Activated T-helper 2 cell treated with anti-CD3 and anti-CD28 coated beads, Interferon-gamma antibody, Interleukin-2, Interleukin-4, amounts not matched to agents 10 μg/mL and 5 μg/mL and 100 μg/mL, durations not matched to agents 14 hours and 24 hours and 36 hours (primary cell): ENCODE measurements at regions not wholly inside any gene's neighbourhood (a gene's known extent, or its start where the extent isn't known, plus 50 kb on each side); places are given as distances from the start of the nearest gene placed in this dataset.
"Not testable (repeated sequence)": the region's sequence is repeated elsewhere in the genome, so short reads cannot be mapped to it uniquely, and the experiment has no call there.

Experiments used
- DNase-seq: peaks from one replicate; pipeline ENCODE4 v3.0.0; 2021; ENCODE audit warnings: low spot score
- H3K27ac Mint-ChIP-seq: one replicate; pipeline ENCODE4 v1.8.0; 2021; ENCODE audit warnings: mixed read lengths
- H3K27me3 Mint-ChIP-seq: one replicate; pipeline ENCODE4 v1.8.0; 2021; ENCODE audit warnings: low read depth, mixed read lengths
- H3K36me3 Mint-ChIP-seq: one replicate; pipeline ENCODE4 v1.8.0; 2021; ENCODE audit warnings: low read depth, mixed read lengths
- H3K4me1 Mint-ChIP-seq: one replicate; pipeline ENCODE4 v1.8.0; 2021; ENCODE audit warnings: low read depth, mixed read lengths
- H3K4me3 Mint-ChIP-seq: one replicate; pipeline ENCODE4 v1.8.0; 2021; ENCODE audit warnings: low read depth, mild to moderate bottlenecking, moderate library complexity, mixed read lengths
- H3K9me3 Mint-ChIP-seq: one replicate; pipeline ENCODE4 v1.8.0; 2021; ENCODE audit warnings: mixed read lengths
- intact Hi-C: fragments of 100-400 bp; cut with micrococcal nuclease; formaldehyde crosslinking; loops from one replicate; pipeline ENCODE4 v1.15.1; 2023

DNA sequence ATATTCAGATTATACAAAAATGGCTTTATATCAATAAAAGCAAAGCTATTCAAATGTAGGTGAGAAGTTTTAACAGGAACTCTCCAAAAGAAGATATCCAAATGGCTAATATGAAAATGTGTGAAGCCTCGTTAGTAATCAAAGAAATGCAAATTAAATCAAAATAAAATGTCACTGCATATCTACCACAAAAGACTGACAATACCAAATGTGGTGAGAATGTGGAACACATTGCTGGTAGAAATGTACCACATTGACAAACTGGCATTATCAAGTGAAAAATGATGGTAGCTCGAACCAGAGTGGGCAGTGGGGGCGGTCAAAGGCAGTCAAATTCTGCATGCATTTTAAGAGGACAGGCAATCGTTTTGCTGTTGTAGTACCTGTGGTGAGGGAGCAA, 1012.7 kb downstream of the TDRD15 start:
- Mint-ChIP-seq H3K27me3 (no peaks in the 10 kb centered on the region), H3K27ac (no peak overlapping the region), H3K36me3 (no peaks in the 10 kb centered on the region), H3K4me3 (no peak overlapping the region), H3K4me1 (no peaks in the 10 kb centered on the region), H3K9me3 (peaks cover 27% of the 10 kb centered on the region)
- intact Hi-C loops = no loop called here
- DNase-seq = no peak

DNA sequence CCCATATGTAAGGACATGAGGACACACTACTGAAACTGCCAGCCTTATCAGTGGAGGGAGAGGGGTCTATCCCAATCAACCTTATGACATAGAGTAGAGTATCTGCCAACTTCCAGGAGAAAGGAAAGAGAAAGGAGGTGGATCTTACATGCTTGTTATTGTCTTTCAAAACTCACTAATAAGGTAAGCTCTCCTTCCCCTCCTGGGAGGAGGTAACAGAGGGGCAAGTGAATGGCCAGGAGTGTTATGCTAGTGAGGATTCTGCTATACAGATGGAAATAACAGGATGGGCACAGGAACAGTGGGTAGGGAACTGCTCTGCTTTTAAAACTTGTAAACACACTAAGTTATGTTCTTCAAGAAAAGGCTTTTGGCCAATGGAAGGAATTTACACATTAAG, 1020.1 kb downstream of the TDRD15 start:
- H3K27ac Mint-ChIP-seq = no peak overlapping the region
- no peak for DNase-seq
- intact Hi-C loops = no loop called here

GRCh38 chr2:22153931-22154613, 1030.3 kb downstream of the TDRD15 start:
- H3K27ac Mint-ChIP-seq = no peak overlapping the region
- intact Hi-C loops = no loop called here
- H3K27me3 Mint-ChIP-seq = no peaks in the 10 kb centered on the region
- no peak overlapping the region for H3K4me3 Mint-ChIP-seq
- no peak for DNase-seq
- peaks cover 61% of the 10 kb centered on the region for H3K9me3 Mint-ChIP-seq
- no peaks in the 10 kb centered on the region for H3K36me3 Mint-ChIP-seq
- H3K4me1 Mint-ChIP-seq = no peaks in the 10 kb centered on the region

More for the DNA sequence above, 1020.1 kb downstream of the TDRD15 start:
- no peak overlapping the region for H3K4me3 Mint-ChIP-seq
- H3K27me3 Mint-ChIP-seq = no peaks in the 10 kb centered on the region
- no peaks in the 10 kb centered on the region for H3K4me1 Mint-ChIP-seq
- H3K9me3 Mint-ChIP-seq = peaks cover 43% of the 10 kb centered on the region
- H3K36me3 Mint-ChIP-seq = no peaks in the 10 kb centered on the region

- H3K36me3 Mint-ChIP-seq, intact Hi-C loops, H3K27ac Mint-ChIP-seq, H3K27me3 Mint-ChIP-seq, H3K4me1 Mint-ChIP-seq, H3K4me3 Mint-ChIP-seq, DNase-seq: not testable (repeated sequence)
- H3K9me3 Mint-ChIP-seq = peaks cover 38% of the 10 kb centered on the region
Measured at GRCh38 chr2:22156661-22157060, 1032.9 kb downstream of the TDRD15 start.

- Mint-ChIP-seq H3K36me3 (no peaks in the 10 kb centered on the region), H3K4me1 (no peaks in the 10 kb centered on the region), H3K9me3 (peaks cover 50% of the 10 kb centered on the region), H3K4me3 (no peak overlapping the region), H3K27me3 (no peaks in the 10 kb centered on the region), H3K27ac (no peak overlapping the region)
- intact Hi-C loops = no loop called here
- no peak for DNase-seq
Measured at GRCh38 chr2:22167256-22167655, 1043.5 kb downstream of the TDRD15 start.

DNA sequence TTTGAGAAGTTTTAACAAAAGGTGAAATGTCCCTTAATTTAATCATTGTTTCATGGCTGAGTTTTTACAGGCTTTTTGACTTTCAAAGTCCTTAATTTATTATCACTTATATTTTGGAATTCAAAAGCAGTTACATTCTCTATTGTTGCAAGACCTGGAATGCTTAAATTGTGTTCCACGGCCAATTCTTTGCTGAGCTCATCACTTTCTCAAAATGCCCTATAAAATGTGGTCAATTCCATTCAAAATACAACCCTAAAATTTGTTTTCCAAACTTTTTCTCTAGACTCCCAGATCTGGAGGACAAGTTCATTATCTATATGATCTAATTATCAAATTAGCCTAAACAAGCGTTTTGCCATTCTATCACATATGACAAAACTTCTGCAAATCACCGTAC, 1051.2 kb downstream of the TDRD15 start:
- no peak overlapping the region for H3K4me3 Mint-ChIP-seq
- no peaks in the 10 kb centered on the region for H3K4me1 Mint-ChIP-seq
- no peak overlapping the region for H3K27ac Mint-ChIP-seq
- DNase-seq = no peak
- H3K9me3 Mint-ChIP-seq = peaks cover 24% of the 10 kb centered on the region
- no peaks in the 10 kb centered on the region for H3K36me3 Mint-ChIP-seq
- no peaks in the 10 kb centered on the region for H3K27me3 Mint-ChIP-seq
- intact Hi-C loops = no loop called here

- Mint-ChIP-seq H3K9me3 (peaks cover 30% of the 10 kb centered on the region), H3K36me3 (no peaks in the 10 kb centered on the region), H3K4me1 (no peaks in the 10 kb centered on the region), H3K4me3 (no peak overlapping the region), H3K27ac (no peak overlapping the region), H3K27me3 (no peaks in the 10 kb centered on the region)
- DNase-seq = no peak
- intact Hi-C loops = no loop called here
Measured at GRCh38 chr2:22185251-22185650, 1061.5 kb downstream of the TDRD15 start.

DNA sequence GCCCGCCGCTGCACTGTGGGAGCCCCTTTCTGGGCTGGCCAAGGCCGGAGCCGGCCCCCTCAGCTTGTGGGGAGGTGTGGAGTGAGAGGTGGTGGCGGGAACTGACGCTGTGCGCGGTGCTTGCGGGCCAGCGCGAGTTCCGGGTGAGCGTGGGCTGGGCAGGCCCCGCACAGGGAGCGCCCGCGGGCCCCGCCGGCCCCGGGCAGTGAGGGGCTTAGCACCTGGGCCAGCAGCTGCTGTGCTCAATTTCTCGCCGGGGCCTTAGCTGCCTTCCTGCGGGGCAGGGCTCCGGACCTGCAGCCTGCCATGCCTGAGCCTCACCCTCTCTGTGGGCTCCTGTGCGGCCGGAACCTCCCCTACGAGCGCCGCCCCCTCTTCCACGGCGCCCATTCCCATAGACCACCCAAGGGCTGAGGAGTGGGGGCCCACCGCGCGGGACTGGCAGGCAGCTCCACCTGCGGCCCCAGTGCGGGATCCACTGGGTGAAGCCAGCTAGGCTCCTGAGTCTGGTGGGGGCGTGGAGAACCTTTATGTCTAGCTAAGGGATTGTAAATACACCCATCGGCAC, 1062.6 kb downstream of the TDRD15 start:
- H3K36me3 Mint-ChIP-seq = not testable (repeated sequence)
- peaks cover 35% of the 10 kb centered on the region for H3K9me3 Mint-ChIP-seq

GRCh38 chr2:22189893-22190480, 1066.2 kb downstream of the TDRD15 start:
- peaks cover 35% of the 10 kb centered on the region for H3K9me3 Mint-ChIP-seq
- H3K4me1 Mint-ChIP-seq = no peaks in the 10 kb centered on the region
- no peak overlapping the region for H3K4me3 Mint-ChIP-seq
- H3K27ac Mint-ChIP-seq = no peak overlapping the region
- H3K36me3 Mint-ChIP-seq = no peaks in the 10 kb centered on the region
- no peak for DNase-seq
- intact Hi-C loops = no loop called here
- H3K27me3 Mint-ChIP-seq = no peaks in the 10 kb centered on the region

More for the DNA sequence above, 1062.6 kb downstream of the TDRD15 start:
- intact Hi-C loops, H3K27ac Mint-ChIP-seq, H3K27me3 Mint-ChIP-seq, H3K4me3 Mint-ChIP-seq, H3K4me1 Mint-ChIP-seq, DNase-seq: not testable (repeated sequence)

DNA sequence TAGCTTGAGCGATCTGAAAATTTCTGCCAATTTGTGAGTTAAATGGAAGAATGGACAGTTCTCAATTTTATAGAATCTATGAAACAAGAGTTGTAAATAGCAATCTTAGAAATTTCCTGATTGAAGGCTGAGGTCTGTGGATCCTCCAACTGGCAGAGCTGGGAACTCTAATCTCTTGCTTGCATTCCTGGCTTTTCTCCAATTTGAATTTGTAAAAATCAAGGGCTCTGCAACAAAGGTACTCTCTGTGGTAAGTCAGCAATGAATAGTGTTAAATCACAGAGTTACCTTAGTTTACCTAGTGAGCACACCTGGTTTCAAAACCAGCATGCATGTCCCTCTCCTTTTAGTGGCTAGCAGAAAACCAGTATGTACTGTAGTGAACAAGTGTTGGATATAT, 1070.5 kb downstream of the TDRD15 start:
- Mint-ChIP-seq H3K27ac (no peak overlapping the region), H3K9me3 (peaks cover 21% of the 10 kb centered on the region), H3K4me3 (no peak overlapping the region), H3K27me3 (no peaks in the 10 kb centered on the region), H3K36me3 (no peaks in the 10 kb centered on the region), H3K4me1 (no peaks in the 10 kb centered on the region)
- intact Hi-C loops = no loop called here
- no peak for DNase-seq

DNA sequence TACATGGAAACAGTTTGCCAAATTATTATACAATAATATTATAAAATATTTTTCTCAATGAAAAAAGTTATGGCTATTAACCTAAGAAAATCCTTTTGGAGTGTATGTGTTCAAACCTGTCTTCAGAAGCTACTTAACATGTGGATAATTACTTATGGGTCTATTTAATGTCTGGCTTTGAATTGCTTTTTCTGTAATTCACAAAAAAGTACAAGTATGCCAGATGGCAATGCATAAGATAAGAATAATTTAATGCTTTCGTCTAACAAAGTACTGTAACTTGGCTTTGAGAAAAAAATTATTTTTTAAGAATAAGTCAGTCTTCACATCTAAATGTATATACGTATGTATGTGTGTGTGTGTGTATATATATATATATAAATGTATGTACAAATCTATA, 1073.0 kb downstream of the TDRD15 start:
- Mint-ChIP-seq H3K9me3 (peaks cover 7% of the 10 kb centered on the region), H3K4me1 (no peaks in the 10 kb centered on the region), H3K4me3 (no peak overlapping the region), H3K36me3 (no peaks in the 10 kb centered on the region), H3K27me3 (no peaks in the 10 kb centered on the region), H3K27ac (no peak overlapping the region)
- intact Hi-C loops = no loop called here
- no peak for DNase-seq

- no peak overlapping the region for H3K27ac Mint-ChIP-seq
- no peak for DNase-seq
- H3K36me3 Mint-ChIP-seq = no peaks in the 10 kb centered on the region
- no peaks in the 10 kb centered on the region for H3K4me1 Mint-ChIP-seq
- peaks cover 7% of the 10 kb centered on the region for H3K9me3 Mint-ChIP-seq
- no peak overlapping the region for H3K4me3 Mint-ChIP-seq
- H3K27me3 Mint-ChIP-seq = no peaks in the 10 kb centered on the region
- intact Hi-C loops = no loop called here
Measured at GRCh38 chr2:22198381-22199283, 1074.9 kb downstream of the TDRD15 start.

DNA sequence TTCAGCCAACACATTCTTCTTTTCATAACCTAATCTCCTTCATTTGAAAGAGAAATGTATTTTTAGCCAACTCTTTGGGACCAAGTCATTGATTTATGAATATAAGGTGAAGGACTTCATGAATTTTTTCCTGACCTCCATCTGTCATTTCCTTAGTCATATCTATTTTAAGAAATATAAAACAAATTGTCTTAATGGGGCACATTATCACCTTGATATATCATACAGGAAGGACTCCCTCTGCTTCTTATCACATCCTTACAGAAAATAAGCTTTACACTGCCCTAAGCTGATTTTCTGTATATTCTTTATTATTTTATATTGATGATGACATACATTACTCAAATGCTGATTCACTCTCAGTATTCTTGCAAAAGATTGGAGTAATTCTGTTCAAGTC, 1076.2 kb downstream of the TDRD15 start:
- DNase-seq = no peak
- H3K27ac Mint-ChIP-seq = no peak overlapping the region
- H3K9me3 Mint-ChIP-seq = peaks cover 6% of the 10 kb centered on the region
- H3K27me3 Mint-ChIP-seq = no peaks in the 10 kb centered on the region
- intact Hi-C loops = no loop called here
- no peak overlapping the region for H3K4me3 Mint-ChIP-seq
- no peaks in the 10 kb centered on the region for H3K4me1 Mint-ChIP-seq
- no peaks in the 10 kb centered on the region for H3K36me3 Mint-ChIP-seq
